GM13976 (cell line): ENCODE measurements at regions not wholly inside any gene's neighbourhood (a gene's known extent, or its start where the extent isn't known, plus 50 kb on each side); places are given as distances from the start of the nearest gene placed in this dataset.

Experiments
- DNase-seq: peaks from one replicate; pipeline ENCODE4 v3.0.0; 2012; ENCODE audit warnings: low spot score
- CTCF ChIP-seq: IDR thresholded peaks from 2 replicates; pipeline ENCODE4 v1.5.1; 2012; ENCODE audit warnings: borderline replicate concordance, mild to moderate bottlenecking; ENCODE audit not compliant: insufficient read depth; ENCODE audit errors: extremely low read depth, missing control alignments, control extremely low read depth
- in situ Hi-C: fragments of 300-500 bp; cut with MboI; formaldehyde crosslinking; loops from one replicate; pipeline ENCODE4 v1.12.0; 2022; ENCODE audit warnings: low sequenced_read_pairs, mixed read lengths, inconsistent platforms; ENCODE audit not compliant: unreplicated experiment

DNA sequence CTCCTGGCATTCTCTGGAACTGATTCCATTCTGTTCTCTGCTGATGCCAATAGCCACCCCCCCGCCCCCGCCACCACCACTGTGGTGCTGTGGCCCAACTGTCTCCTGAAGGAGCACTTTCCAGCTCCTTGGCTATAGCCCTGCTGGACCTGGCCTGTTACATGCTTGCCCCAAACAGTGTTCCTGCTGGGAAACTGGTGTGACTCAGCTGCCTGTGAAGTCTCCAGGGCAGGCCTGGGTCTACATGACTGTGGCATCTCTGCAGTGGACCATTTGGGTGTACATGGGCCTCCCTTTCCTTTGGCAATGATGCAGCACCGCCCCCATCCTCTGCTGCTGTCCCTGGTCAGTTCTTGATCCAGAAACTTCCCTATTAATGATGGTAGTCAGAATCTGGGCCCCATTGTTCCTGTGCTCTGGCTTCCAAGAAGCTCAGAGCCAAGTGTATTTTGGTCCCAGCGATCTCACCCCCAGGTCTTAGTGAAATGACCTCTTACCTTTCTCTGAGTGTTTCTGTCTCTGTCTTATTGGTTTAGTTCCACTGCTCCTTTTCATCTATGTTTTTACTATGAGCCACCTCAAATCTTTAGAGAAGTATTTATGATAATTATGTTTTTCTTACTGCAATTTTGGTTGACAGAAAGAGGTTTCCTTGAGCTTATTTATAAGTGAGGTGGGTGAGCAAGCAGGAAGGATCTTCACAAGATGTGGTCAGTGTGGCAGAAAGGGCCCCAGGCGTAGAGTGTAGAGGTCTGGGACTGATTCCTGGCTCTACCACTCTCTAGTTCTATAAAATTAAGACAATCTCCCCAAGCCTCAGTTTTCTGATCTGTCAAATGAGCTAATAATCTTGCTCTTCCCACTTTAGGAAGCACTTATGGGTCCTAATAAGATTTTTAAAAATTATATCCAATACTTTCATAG, 210.7 kb upstream of the EOLA2 start:
- no peak for TF ChIP-seq CTCF
- in situ Hi-C loops, result no loop called here
- no peak for DNase-seq

DNA sequence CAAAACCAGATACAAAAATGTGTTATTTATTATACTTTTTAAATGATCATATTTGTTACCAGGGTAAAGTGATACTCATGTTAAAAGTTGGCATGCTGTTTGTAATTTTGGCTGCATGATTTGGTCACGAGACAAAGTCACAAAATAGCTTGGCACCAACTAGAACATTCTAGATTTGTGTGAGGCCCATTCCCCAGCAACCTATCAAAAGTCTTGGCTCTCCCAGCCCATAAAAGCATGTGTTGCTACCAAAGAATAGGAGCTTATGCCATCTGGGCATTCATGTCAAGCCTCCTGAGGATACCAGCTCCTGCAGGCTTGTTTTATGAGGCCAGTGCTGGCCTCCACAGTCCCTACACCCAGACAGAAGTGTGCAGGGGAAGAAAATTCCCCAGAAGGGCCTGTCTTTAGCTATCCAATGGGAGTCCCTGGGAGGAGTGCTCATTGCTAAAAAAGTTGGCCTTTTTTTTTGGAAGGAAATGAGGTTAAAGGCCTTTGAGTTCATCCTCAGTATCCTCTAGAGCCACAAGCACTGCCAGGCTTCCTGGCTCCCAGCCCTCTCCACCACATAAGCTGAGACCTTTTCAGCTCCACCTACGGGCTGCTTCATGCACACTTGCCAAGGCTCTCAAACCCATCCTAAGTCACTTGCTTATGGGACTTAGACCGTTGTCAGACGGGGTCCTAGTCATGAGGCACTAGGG, 211.9 kb upstream of the EOLA2 start:
- DNase-seq, result no peak
- TF ChIP-seq CTCF, result no peak
- in situ Hi-C loops, result no loop called here

- DNase-seq, result no peak
- in situ Hi-C loops, result no loop called here
- TF ChIP-seq CTCF, result no peak
Measured at GRCh38 chrX:150150780-150151125, 212.4 kb upstream of the MAMLD1 start.

DNA sequence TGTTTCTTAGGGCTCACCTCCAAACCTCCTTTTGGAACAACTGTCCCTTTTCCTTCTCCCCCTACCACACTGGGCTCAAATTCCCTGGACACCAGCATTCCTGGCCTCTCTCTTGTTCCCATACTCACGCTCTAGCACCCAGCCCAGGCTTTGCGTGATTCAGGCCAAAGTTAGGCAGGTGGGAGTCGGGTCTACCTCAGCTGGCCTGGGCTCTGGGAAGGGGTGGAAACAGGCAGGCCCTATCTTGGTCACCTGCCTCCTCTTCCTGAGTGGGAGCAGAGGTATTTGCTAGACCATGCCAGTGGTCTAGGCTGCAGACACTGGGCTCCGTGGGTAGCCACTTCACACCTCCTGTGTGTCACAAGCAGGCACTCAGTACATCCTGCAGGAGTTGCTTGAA, 211.1 kb upstream of the MAMLD1 start:
- no peak for TF ChIP-seq CTCF
- DNase-seq, result no peak
- in situ Hi-C loops, result no loop called here

DNA sequence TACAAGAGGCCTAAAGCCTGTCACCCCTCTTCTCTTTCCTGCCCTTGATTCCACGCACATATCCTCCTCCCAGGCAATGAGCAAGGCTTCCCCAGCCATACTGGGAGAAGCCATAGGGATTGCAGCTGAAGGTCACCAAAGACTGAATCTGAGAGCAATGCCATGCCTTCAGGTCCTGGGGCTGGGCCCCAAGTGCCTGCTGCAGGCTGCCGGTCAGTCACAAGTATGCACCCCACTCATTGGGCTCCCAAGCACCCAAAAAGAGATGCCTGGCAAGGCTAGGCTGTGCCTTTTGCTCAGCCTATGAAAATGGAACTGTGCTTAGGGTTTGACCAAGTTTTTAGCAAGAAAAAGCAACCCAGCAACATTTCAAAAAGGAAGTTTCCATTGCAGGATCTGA, 210.6 kb upstream of the MAMLD1 start:
- DNase-seq, result no peak
- TF ChIP-seq CTCF, result no peak
- in situ Hi-C loops, result no loop called here

- TF ChIP-seq CTCF, result no peak
- no peak for DNase-seq
- in situ Hi-C loops, result no loop called here
Measured at GRCh38 chrX:150155436-150156035, 207.6 kb upstream of the MAMLD1 start.
